HG03159 (cell line): ENCODE measurements at regions not wholly inside any gene's neighbourhood (a gene's known extent, or its start where the extent isn't known, plus 50 kb on each side); places are given as distances from the start of the nearest gene placed in this dataset.

Experiments used
- ATAC-seq: cut with Tn5 transposase; IDR thresholded peaks from one replicate; pipeline ENCODE4 v1.9.1; 2021; ENCODE audit warnings: mild to moderate bottlenecking, moderate library complexity; ENCODE audit not compliant: unreplicated experiment

DNA sequence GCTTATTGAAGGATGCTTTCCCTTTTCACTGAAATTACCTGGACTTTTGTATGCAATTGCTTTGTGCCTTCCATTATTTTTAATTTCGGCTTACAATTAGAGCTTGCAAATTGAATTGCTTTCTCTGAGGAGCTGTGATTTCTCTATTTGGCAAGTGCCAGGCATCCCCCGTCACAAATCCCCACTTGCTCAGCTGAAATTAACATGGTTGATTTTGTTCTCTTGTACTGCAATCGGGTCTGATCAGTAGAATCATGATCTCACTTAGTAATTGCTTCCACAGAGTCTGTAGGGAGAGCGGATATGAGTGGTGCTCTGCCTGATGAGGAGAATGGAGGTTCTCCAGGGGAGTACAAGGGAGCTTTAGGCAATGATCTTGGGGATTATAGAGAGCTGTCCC is 495.5 kb upstream of the SGCD start:
- no peak for ATAC-seq

- no peak for ATAC-seq
Observed at GRCh38 chr5:155833287-155833686, 493.7 kb upstream of the SGCD start.

GRCh38 chr5:155834271-155834975 is 492.5 kb upstream of the SGCD start:
- no peak for ATAC-seq

- no peak for ATAC-seq
Observed at GRCh38 chr5:155836089-155836803, 490.7 kb upstream of the SGCD start.

DNA sequence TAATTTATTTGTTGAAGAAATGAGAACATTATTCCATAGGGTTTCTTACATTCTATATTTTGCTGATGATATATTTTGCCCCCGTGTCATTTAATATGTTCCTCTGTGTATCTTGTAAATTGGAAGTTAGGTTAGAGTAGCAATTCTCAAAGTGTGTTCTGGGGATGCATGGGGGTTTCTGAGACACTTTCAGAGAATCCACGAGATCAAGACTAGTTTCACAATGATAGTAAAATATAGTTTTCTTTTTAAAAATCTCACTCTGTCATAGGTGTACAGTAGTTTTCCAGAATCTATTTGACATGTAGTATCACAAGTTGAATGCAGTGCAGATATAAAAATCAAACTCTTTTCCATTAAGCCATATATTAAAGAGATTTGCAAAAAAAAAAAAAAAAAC is 488.6 kb upstream of the SGCD start:
- ATAC-seq, result no peak

- ATAC-seq, result no peak
Observed at GRCh38 chr5:155839251-155840037, 487.5 kb upstream of the SGCD start.

DNA sequence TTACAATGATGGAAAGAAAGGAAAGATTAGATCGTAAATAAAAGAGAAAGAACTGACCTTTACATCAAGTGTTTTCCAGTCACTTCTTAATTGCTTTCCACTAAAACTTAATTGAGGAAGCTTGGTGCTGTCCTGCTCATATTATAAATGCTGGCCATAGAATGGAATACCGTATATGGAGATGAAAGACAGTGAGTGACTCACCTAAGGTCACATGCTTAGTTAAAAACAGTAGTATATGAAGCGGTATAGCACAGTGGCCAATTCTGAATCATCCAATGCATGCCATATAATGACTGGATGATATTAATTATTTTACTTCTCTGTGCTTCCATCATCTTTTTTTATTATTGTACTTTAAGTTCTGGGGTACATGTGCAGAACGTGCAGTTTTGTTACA is 482.4 kb upstream of the SGCD start:
- ATAC-seq, result no peak

DNA sequence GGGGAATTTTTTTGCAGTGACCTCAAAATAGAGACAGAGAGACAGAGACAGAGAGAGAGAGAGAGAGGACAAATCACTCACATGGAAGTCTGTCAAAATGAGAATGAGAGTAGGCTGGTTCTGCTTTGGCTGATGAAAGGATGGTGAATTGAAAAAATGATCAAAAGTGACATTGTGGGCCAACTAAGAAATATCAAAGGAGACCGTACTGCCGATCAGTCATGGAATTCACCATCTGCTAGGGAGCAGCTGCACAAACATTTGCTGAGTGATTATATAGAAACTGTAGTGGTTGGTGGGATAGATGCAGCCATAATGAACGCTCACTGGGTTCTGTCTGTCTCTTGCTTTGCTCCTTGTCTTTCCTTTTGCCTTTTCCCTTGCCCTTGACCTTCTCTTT is 476.6 kb upstream of the SGCD start:
- ATAC-seq, result no peak

DNA sequence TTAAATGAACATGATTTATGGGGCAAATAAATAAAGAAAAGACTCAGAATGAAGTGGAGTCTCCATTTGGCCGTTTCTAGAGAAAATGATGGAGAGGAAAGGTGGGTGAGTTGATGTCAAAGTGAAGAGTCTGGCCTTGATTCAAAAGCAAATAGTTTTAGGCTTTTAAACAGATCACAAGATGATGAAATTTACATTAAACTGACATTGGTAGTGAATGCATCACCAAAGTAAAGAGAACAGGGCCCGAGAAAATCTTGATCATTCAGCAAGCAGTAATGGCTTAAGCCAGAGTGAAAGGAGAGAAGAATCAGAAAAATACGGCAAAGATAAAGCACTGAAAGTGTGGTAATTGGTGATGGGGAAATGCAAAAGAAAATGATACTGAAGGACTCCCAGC is 460.0 kb upstream of the SGCD start:
- ATAC-seq, result no peak

DNA sequence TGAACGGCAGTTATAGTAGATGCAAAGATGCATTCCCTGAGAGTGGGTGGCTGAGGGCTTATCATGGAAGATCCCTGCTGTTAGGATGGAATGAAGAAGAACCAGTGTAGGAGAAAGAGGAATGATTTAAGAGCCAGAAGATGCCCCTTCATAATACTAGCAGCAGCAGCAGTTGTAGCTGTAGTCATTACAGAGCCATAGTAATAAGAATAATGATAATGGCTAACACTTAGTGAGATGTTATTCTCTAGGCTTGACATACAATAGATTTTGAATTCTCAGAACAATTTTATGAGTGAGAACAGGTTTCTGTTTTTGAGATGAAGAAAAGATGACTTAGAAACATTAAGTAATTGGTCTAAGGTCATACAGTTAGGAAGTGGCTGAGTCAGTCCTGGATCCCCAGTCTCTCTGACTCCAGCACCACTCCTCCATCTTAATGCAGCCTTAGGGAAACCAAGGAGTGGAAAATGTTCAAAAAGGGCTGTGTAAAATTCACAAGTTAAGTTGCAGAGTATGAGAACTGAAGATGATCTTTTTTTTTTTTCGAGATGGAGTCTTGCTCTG is 459.4 kb upstream of the SGCD start:
- ATAC-seq, result no peak

DNA sequence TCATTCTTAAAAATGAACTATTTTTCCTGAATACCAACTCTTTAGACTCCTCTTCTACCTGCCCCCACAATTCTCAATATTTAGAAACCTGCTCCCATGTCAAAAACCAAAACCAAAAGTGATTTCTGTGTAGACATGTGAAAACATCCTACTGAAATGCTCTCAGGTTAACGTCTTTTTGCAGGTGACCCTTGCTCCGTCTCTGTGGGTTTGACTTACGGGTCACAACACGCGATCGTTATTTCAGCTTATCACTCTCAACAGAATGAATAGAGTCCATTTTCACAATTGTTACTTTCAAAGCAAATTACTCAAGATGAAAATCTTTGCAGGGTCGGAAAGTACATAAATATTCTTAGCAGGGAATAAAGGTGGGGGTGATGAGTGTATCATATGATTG is 456.3 kb upstream of the SGCD start:
- no peak for ATAC-seq

DNA sequence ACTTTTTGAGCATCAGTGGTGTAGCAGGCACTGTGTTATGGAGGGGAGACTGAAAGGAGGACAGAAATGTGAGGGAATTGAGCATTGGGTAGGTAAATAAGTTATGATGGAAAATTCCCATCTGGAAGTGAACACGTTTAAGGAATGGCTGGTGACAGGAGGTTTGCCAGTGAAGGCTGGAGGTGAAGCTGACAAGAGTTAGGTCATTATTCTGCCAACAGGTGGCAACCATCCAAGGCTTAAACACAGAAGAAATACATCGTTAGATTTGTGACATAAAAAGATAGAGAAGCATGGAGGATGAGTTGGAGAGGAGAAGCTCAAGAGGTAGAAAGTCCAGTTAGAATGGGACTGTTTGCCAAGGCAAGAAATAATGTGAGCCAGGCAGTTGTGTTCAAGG is 455.3 kb upstream of the SGCD start:
- no peak for ATAC-seq

DNA sequence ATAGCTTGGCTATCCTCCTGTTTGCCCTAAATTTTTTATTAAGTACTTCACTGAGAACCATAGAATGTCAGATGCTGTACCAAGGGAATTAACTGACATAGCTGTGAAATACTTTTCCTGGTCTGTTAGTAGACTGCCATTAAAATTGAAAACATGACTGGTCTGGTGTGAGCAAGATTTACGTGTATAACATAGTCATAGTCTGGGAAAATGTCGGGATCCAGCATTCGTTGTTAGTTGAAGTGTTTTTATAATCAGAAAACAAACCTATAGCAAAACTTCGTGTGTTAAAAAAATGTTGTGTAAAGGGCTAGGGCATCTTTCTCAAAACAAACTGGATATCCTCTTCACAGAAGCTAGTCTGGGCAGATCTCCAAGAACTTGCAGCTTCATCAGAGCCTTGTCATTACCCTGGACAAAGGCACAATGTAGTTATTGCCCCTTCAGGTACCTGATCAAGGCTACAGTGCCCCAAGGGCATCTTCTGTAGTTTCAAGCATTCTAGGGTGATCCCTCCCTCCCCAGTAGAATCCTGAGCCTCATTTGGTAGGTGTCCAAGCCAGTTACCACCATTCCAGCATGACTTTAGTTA is 454.2 kb upstream of the SGCD start:
- no peak for ATAC-seq

DNA sequence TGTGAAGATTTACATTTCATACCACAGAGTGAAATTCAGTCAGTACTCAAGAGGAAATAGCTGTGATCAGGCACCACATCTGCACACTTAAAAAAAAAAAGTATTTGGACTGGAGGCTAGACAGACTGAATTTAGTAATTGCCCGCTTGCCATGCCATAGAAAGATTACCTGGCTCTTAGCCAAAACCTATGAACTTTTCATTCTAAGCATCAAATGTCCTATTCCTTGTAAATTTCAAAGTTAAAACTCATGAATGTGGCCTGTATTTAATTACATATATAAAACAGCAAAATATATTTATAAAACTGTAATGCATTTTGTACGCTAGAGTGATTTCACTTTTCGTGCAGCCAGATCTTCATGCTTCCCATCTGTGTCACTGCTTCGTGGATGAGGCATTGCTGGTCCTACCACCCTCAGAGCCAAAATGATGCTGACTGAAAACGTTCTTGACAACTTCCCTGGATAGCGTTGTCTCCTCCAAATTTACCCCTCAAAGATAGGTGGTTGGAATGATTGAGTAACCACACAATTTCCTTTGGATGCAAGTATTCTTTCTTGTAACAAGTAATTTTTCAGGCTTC is 447.9 kb upstream of the SGCD start:
- no peak for ATAC-seq

DNA sequence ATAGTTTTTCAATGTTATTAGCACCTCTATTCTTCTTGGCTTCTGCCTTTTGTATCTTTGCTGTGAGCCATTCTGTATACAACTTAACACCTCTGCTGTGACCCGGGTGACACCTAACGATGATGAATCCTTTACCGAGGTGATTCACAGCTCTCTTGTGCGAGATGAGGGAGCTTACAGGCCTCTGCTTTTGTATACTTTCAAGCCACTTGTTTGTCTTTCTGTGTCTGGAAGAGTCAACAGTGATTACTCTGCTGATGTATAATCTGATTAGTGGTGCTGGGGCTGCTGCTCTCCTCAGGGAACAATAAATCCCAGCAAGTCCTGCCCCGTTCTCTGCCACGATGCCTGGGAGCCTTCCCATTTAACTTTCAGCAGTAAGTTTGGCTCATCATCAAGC is 442.9 kb upstream of the SGCD start:
- ATAC-seq, result no peak

DNA sequence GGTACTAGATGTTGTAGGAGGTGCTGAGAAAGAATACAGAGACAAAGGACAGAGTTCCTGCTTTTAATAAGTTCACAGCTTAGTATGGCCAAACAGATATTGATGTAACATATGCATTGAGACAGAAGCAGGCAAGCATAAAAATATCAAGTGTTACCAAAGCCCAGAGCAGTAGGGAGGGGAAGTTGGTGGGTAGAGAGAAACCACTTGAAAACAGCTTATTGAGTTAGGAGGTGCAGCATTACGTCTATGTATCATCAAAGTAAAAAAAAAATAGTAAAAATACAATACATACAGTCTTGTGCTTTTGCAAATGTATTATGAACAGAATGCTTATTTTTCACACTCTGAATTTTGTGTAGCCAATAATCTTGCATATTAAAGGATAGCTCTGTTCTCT is 441.8 kb upstream of the SGCD start:
- no peak for ATAC-seq

DNA sequence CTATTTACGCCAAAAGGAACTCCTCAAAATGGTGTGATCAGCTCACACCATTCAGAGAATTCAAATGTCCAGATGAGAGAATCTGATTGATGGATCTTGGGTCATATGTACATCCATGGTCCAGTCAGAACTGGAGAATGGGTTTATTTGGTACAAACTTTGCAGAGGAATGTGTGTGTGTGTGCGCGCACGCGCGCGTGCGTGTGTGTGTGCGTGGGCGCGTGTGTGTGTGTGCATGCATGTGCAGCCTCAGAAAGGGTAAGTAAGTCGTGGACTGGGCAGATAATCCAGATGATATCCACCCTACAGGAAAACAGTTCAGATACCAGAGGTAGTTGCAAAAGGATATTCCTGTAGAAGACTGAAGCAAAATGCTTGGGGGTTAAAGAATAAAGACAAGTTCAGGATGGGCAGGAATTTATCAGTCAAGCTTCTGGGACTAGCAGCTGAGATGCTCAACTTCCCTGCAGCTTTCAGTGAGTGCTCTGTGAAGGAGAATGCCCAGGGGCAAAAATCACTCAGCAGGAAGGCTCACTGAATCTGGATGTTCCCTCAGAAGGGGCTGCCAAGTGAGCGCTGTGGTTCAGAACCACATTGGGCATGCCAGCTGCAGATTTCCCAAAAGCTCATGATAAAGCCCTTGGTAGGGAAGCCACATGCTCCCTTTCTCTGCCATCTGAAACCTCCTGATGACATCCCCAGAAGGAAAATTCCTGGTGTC is 440.5 kb upstream of the SGCD start:
- no peak for ATAC-seq

DNA sequence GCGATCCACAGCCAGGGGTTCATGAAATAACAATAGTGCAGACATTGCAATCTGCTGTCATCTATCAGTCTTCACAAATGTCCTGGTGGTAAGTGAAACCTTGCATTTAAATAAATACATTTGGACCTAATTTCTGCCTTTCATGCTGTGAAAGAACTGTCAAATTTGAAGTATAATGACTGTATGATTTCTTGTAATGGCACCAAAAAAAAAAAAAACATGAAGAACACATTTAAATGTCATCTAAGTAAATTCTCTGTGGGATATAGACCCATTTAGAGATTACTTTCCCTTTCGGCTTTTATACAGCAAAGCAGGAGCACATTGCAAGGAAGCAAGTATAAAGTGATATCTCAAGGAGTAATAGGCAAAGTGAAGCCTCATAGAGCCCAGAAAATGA is 431.5 kb upstream of the SGCD start:
- ATAC-seq, result no peak

GRCh38 chr5:155897761-155898160 is 429.2 kb upstream of the SGCD start:
- no peak for ATAC-seq

GRCh38 chr5:155898284-155898683 is 428.7 kb upstream of the SGCD start:
- no peak for ATAC-seq
